ENCODE measurements at regions not wholly inside any gene's neighbourhood (a gene's known extent, or its start where the extent isn't known, plus 50 kb on each side); places are given as distances from the start of the nearest gene placed in this dataset.

- no peak overlapping the region for H3K27ac Mint-ChIP-seq (ENCODE audit: low read depth)
- no peaks in the 10 kb centered on the region for H3K9me3 Mint-ChIP-seq
- H3K27me3 Mint-ChIP-seq: peaks cover 13% of the 10 kb centered on the region
- no peak for DNase-seq (ENCODE audit: low spot score in 2 of 2)
- H3K36me3 Mint-ChIP-seq (ENCODE audit: insufficient read depth): no peaks in the 10 kb centered on the region
- ATAC-seq (replicated peaks; ENCODE audit: extremely low read depth, poor library complexity, severe bottlenecking): no peak
- no peaks in the 10 kb centered on the region for H3K4me1 Mint-ChIP-seq
- H3K4me3 Mint-ChIP-seq: no peak overlapping the region
Measured at GRCh38 chr2:219832904-219833303, 205.5 kb downstream of the SLC4A3 start.

- H3K27ac Mint-ChIP-seq (ENCODE audit: low read depth): no peak overlapping the region
- no peak overlapping the region for H3K4me3 Mint-ChIP-seq
Measured at GRCh38 chr2:219835493-219835892, 208.1 kb downstream of the SLC4A3 start.

GRCh38 chr2:219836647-219837177, 209.3 kb downstream of the SLC4A3 start:
- Mint-ChIP-seq H3K4me1 (no peaks in the 10 kb centered on the region), H3K9me3 (no peaks in the 10 kb centered on the region), H3K36me3 (ENCODE audit: insufficient read depth) (no peaks in the 10 kb centered on the region), H3K27me3 (peaks cover 26% of the 10 kb centered on the region), H3K27ac (ENCODE audit: low read depth) (no peak overlapping the region), H3K4me3 (no peak overlapping the region)
- DNase-seq (ENCODE audit: low spot score in 2 of 2): no peak
- no peak for ATAC-seq (replicated peaks; ENCODE audit: extremely low read depth, poor library complexity, severe bottlenecking)

More at GRCh38 chr2:219835493-219835892, 208.1 kb downstream of the SLC4A3 start:
- DNase-seq (ENCODE audit: low spot score in 2 of 2) (no peak), ATAC-seq (replicated peaks; ENCODE audit: extremely low read depth, poor library complexity, severe bottlenecking) (no peak)
- Mint-ChIP-seq H3K27me3 (peaks cover 26% of the 10 kb centered on the region), H3K4me1 (no peaks in the 10 kb centered on the region), H3K9me3 (no peaks in the 10 kb centered on the region), H3K36me3 (ENCODE audit: insufficient read depth) (no peaks in the 10 kb centered on the region)

- H3K4me1 Mint-ChIP-seq: no peaks in the 10 kb centered on the region
- H3K4me3 Mint-ChIP-seq: no peak overlapping the region
- H3K9me3 Mint-ChIP-seq: peaks cover under 1% of the 10 kb centered on the region
- H3K27ac Mint-ChIP-seq (ENCODE audit: low read depth): no peak overlapping the region
- DNase-seq (ENCODE audit: low spot score in 2 of 2) (no peak), ATAC-seq (replicated peaks; ENCODE audit: extremely low read depth, poor library complexity, severe bottlenecking) (no peak)
- no peaks in the 10 kb centered on the region for H3K36me3 Mint-ChIP-seq (ENCODE audit: insufficient read depth)
- H3K27me3 Mint-ChIP-seq: peaks cover 15% of the 10 kb centered on the region
Measured at GRCh38 chr2:219844401-219845091, 217.1 kb downstream of the SLC4A3 start.

- Mint-ChIP-seq H3K4me3 (no peak overlapping the region), H3K4me1 (no peaks in the 10 kb centered on the region), H3K27me3 (peaks cover 31% of the 10 kb centered on the region), H3K9me3 (peaks cover 7% of the 10 kb centered on the region), H3K27ac (ENCODE audit: low read depth) (no peak overlapping the region), H3K36me3 (ENCODE audit: insufficient read depth) (no peaks in the 10 kb centered on the region)
- ATAC-seq (replicated peaks; ENCODE audit: extremely low read depth, poor library complexity, severe bottlenecking) (no peak), DNase-seq (ENCODE audit: low spot score in 2 of 2) (no peak)
Measured at GRCh38 chr2:219848882-219849281, 221.5 kb downstream of the SLC4A3 start.

DNA sequence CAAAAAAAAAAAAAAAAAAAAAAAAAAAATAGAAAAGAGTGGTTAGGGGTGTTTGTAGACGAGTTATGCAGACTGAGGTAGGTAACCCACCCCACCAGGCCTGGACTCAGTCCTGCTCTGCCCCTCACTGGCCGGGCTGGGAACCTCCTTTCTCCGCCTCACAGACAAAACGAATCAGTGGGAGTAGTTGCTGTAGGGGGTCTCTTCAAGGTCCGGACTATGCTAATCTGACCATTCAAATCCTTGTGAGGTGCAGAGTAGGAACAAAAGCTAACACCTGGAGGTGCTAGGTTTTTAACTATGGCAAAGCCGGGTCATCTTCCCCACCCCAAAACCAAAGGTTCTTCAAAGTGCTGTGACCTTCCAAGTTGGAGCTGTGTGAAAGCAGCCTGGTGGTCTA, 223.7 kb downstream of the SLC4A3 start:
- no peak overlapping the region for H3K4me3 Mint-ChIP-seq
- no peak for DNase-seq (ENCODE audit: low spot score in 2 of 2)
- H3K36me3 Mint-ChIP-seq (ENCODE audit: insufficient read depth): no peaks in the 10 kb centered on the region
- H3K9me3 Mint-ChIP-seq: peaks cover 7% of the 10 kb centered on the region
- no peak for ATAC-seq (replicated peaks; ENCODE audit: extremely low read depth, poor library complexity, severe bottlenecking)
- no peaks in the 10 kb centered on the region for H3K4me1 Mint-ChIP-seq
- no peak overlapping the region for H3K27ac Mint-ChIP-seq (ENCODE audit: low read depth)
- H3K27me3 Mint-ChIP-seq: peaks cover 36% of the 10 kb centered on the region

- Mint-ChIP-seq H3K4me3 (no peak overlapping the region), H3K27ac (ENCODE audit: low read depth) (no peak overlapping the region), H3K36me3 (ENCODE audit: insufficient read depth) (no peaks in the 10 kb centered on the region), H3K9me3 (peaks cover 7% of the 10 kb centered on the region), H3K27me3 (peaks cover 36% of the 10 kb centered on the region), H3K4me1 (no peaks in the 10 kb centered on the region)
- DNase-seq (ENCODE audit: low spot score in 2 of 2): no peak
- no peak for ATAC-seq (replicated peaks; ENCODE audit: extremely low read depth, poor library complexity, severe bottlenecking)
Measured at GRCh38 chr2:219851801-219852481, 224.5 kb downstream of the SLC4A3 start.

- H3K4me1 Mint-ChIP-seq: no peaks in the 10 kb centered on the region
- ATAC-seq (replicated peaks; ENCODE audit: extremely low read depth, poor library complexity, severe bottlenecking) (no peak), DNase-seq (ENCODE audit: low spot score in 2 of 2) (no peak)
- H3K4me3 Mint-ChIP-seq: no peak overlapping the region
- no peaks in the 10 kb centered on the region for H3K36me3 Mint-ChIP-seq (ENCODE audit: insufficient read depth)
- H3K27me3 Mint-ChIP-seq: peaks cover 36% of the 10 kb centered on the region
- no peak overlapping the region for H3K27ac Mint-ChIP-seq (ENCODE audit: low read depth)
- peaks cover 7% of the 10 kb centered on the region for H3K9me3 Mint-ChIP-seq
Measured at GRCh38 chr2:219852626-219853025, 225.2 kb downstream of the SLC4A3 start.

DNA sequence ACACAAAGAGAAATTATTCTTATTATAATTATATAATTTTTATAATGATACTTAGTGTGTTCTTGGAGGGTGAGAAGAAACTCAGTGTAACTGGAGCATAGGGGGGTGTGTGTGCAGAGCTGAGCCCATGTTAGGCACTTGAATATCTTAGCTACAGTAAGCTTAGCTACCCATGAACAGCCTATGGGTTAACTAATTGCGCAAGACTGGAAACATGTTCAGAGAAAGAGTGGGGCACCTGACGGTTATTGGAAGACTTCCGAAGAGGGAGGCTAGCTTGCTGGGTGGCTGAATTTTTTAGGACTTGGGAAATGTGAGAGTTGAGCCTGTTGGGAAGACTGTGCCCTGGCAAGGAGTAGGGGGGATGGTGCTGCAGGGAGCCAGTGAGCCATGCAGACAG, 229.2 kb downstream of the SLC4A3 start:
- H3K36me3 Mint-ChIP-seq (ENCODE audit: insufficient read depth): no peaks in the 10 kb centered on the region
- ATAC-seq (replicated peaks; ENCODE audit: extremely low read depth, poor library complexity, severe bottlenecking): no peak
- peaks cover 25% of the 10 kb centered on the region for H3K27me3 Mint-ChIP-seq
- H3K9me3 Mint-ChIP-seq: no peaks in the 10 kb centered on the region
- no peaks in the 10 kb centered on the region for H3K4me1 Mint-ChIP-seq
- no peak overlapping the region for H3K4me3 Mint-ChIP-seq
- no peak overlapping the region for H3K27ac Mint-ChIP-seq (ENCODE audit: low read depth)
- DNase-seq (ENCODE audit: low spot score in 2 of 2): no peak

GRCh38 chr2:219857751-219858150, 230.3 kb downstream of the SLC4A3 start:
- ATAC-seq (replicated peaks; ENCODE audit: extremely low read depth, poor library complexity, severe bottlenecking) (no peak), DNase-seq (ENCODE audit: low spot score in 2 of 2) (no peak)
- Mint-ChIP-seq H3K4me1 (no peaks in the 10 kb centered on the region), H3K27me3 (peaks cover 25% of the 10 kb centered on the region), H3K4me3 (no peak overlapping the region), H3K36me3 (ENCODE audit: insufficient read depth) (no peaks in the 10 kb centered on the region), H3K27ac (ENCODE audit: low read depth) (no peak overlapping the region), H3K9me3 (no peaks in the 10 kb centered on the region)

DNA sequence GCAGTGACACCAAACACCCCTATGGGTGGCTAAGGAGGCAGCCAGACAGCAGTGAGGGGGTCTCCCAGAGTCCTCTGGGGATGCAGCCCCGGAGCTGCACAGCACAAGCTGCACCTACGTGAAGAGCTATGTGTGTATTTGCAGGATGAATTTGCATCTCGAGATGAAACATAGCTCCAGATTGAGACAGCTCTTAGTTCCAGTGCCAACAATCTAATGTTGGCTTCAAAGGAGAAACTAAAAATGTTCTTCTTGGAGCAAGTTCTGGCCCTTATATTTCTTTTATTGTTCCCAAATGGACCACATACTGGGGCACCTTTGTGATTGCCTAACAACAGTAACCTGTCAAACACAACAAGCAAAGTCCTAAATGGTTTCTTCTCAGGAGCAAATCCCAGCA, 233.9 kb downstream of the SLC4A3 start:
- Mint-ChIP-seq H3K9me3 (no peaks in the 10 kb centered on the region), H3K27ac (ENCODE audit: low read depth) (no peak overlapping the region), H3K4me3 (no peak overlapping the region), H3K4me1 (no peaks in the 10 kb centered on the region), H3K36me3 (ENCODE audit: insufficient read depth) (no peaks in the 10 kb centered on the region), H3K27me3 (no peaks in the 10 kb centered on the region)
- ATAC-seq (replicated peaks; ENCODE audit: extremely low read depth, poor library complexity, severe bottlenecking) (no peak), DNase-seq (ENCODE audit: low spot score in 2 of 2) (no peak)

DNA sequence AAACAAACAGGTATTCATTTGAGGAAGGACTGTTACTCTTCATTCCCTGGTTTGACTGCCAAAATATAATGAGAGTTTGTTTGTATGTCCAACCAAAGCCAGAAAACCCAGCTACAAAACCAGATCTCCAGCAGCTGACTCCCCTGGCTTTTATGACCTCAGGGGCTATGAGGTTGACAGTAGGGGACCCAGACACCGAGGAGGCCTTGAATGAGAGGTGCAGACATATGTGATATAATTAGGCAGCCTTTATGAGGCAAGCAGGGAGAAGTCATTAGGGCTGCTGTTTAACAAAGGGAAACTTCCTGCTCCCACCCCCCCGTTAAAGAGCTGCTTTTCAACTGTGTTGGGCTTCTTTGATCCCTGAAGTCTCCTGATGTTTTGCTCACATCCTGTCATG, 236.7 kb downstream of the SLC4A3 start:
- Mint-ChIP-seq H3K4me1 (no peaks in the 10 kb centered on the region), H3K27me3 (no peaks in the 10 kb centered on the region), H3K27ac (ENCODE audit: low read depth) (no peak overlapping the region), H3K9me3 (no peaks in the 10 kb centered on the region), H3K36me3 (ENCODE audit: insufficient read depth) (no peaks in the 10 kb centered on the region), H3K4me3 (no peak overlapping the region)
- ATAC-seq (replicated peaks; ENCODE audit: extremely low read depth, poor library complexity, severe bottlenecking) (no peak), DNase-seq (ENCODE audit: low spot score in 2 of 2) (no peak)

DNA sequence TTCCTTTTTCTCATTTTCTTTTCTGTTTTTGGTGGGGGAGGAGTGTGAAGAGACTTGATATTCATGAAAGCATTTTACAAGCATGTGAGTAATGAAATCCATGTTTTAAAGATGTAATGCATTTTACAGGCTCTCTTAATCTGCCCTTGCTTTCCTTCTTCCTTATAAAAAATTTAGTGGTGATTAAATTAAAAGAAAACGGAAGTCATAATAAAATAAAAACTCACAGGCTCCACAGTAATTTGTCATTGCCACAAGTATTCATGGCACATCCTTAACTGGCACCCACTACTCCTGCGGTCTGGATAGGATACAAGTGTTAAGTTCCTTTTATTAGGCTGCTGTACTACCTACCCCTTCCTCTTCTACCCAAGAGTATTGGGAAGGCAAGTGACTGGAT, 241.2 kb downstream of the SLC4A3 start:
- H3K27me3 Mint-ChIP-seq: no peaks in the 10 kb centered on the region
- H3K4me1 Mint-ChIP-seq: no peaks in the 10 kb centered on the region

More for the DNA sequence above, 241.2 kb downstream of the SLC4A3 start:
- DNase-seq (ENCODE audit: low spot score in 2 of 2) (no peak), ATAC-seq (replicated peaks; ENCODE audit: extremely low read depth, poor library complexity, severe bottlenecking) (no peak)
- Mint-ChIP-seq H3K4me3 (no peak overlapping the region), H3K27ac (ENCODE audit: low read depth) (no peak overlapping the region), H3K9me3 (no peaks in the 10 kb centered on the region), H3K36me3 (ENCODE audit: insufficient read depth) (no peaks in the 10 kb centered on the region)

Measured in central memory CD8-positive, alpha-beta T cell (primary cell).